ENCODE measurements at regions not wholly inside any gene's neighbourhood (a gene's known extent, or its start where the extent isn't known, plus 50 kb on each side); places are given as distances from the start of the nearest gene placed in this dataset.

DNA sequence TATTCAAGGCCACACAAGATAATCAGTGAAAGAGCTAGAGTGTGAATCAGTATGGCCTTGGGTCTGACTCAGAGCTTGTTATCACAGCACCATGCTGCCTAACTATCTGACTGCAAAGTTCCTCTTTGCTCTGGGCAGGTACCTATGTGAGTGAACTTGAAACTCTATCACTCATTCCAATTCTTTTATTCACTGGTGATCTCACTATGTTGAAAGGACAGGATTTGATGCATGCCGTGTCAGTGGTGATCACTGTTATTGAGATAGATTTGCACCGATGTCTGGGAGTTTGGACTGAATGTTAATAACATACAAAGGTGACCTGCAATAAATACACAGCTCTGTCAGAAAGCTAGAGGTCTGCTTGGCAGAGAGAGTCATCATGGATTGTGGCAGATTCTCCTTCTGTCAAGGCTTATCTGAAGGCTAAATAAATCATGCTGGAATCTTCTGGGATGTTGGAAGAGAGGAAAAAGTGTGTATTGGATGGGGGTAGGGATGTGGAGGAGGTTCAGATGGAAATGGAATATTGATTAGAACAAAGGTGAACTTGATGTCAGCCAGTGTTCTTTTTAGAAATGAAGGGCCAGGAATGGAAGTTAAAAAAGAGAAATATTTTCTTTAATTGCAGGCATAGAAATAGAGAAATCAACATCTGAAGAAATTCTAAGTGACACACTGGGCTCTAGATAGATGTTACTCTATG lies 91.8 kb upstream of the TNC start:
- H3K9ac ChIP-seq (ENCODE audit: low read length), result no peak overlapping the region
- no peak overlapping the region for H3K27ac ChIP-seq (ENCODE audit: low read depth, low read length)

DNA sequence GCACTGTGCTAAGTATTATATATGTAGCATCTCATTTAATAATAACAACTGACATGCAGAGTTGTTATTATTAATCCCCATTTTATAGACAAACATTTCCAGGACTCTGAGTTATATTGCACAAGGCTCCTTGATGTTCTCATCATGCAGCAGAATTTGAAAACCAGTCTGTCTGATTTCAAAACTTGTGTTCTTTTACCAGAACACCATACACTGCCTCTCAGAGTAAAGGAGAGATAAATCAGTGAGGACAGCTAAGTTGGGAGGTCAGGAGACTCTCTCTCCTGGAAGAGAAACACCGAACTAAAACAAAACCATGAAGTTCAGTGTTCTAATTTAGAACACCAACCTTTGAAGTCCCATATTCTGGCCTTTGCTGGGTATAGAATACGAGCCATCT lies 92.7 kb upstream of the TNC start:
- Histone ChIP-seq H3K79me2 (ENCODE audit: insufficient read depth, low read length) (no peaks in the 10 kb centered on the region), H3K9ac (ENCODE audit: low read length) (no peak overlapping the region), H3K27me3 (ENCODE audit: low read length) (no peaks in the 10 kb centered on the region), H3K9me3 (ENCODE audit: insufficient read depth, low read length) (no peaks in the 10 kb centered on the region), H3K9me2 (replicated peaks; ENCODE audit: insufficient read depth, low read length) (no peaks in the 10 kb centered on the region), H3K4me3 (ENCODE audit: insufficient read depth, low read length, poor library complexity, severe bottlenecking) (no peak overlapping the region), H3K36me3 (ENCODE audit: low read length) (no peaks in the 10 kb centered on the region), H3K27ac (ENCODE audit: low read depth, low read length) (no peak overlapping the region), H3F3A (ENCODE audit: insufficient read depth) (no peaks in the 10 kb centered on the region), H2AFZ (ENCODE audit: low read depth, low read length, severe bottlenecking) (no peak overlapping the region), H4K20me1 (ENCODE audit: low read depth, low read length) (no peaks in the 10 kb centered on the region), H3K4me2 (ENCODE audit: low read depth, low read length, poor library complexity, severe bottlenecking) (no peak overlapping the region)
- no peak for TF ChIP-seq EZH2phosphoT487 (conservative IDR thresholded peaks at IDR 0.05; ENCODE audit: low read length)
- TF ChIP-seq, protein P1, sequence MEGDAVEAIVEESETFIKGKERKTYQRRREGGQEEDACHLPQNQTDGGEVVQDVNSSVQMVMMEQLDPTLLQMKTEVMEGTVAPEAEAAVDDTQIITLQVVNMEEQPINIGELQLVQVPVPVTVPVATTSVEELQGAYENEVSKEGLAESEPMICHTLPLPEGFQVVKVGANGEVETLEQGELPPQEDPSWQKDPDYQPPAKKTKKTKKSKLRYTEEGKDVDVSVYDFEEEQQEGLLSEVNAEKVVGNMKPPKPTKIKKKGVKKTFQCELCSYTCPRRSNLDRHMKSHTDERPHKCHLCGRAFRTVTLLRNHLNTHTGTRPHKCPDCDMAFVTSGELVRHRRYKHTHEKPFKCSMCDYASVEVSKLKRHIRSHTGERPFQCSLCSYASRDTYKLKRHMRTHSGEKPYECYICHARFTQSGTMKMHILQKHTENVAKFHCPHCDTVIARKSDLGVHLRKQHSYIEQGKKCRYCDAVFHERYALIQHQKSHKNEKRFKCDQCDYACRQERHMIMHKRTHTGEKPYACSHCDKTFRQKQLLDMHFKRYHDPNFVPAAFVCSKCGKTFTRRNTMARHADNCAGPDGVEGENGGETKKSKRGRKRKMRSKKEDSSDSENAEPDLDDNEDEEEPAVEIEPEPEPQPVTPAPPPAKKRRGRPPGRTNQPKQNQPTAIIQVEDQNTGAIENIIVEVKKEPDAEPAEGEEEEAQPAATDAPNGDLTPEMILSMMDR (IDR thresholded peaks at IDR 0.05; ENCODE audit: insufficient read depth, low read length, poor library complexity, severe bottlenecking), result no peak

More for the DNA sequence above, 91.8 kb upstream of the TNC start:
- Histone ChIP-seq H3K27me3 (ENCODE audit: low read length) (no peaks in the 10 kb centered on the region), H2AFZ (ENCODE audit: low read depth, low read length, severe bottlenecking) (no peak overlapping the region), H3K79me2 (ENCODE audit: insufficient read depth, low read length) (no peaks in the 10 kb centered on the region), H3K36me3 (ENCODE audit: low read length) (no peaks in the 10 kb centered on the region), H3K9me3 (ENCODE audit: insufficient read depth, low read length) (no peaks in the 10 kb centered on the region), H3F3A (ENCODE audit: insufficient read depth) (no peaks in the 10 kb centered on the region), H4K20me1 (ENCODE audit: low read depth, low read length) (no peaks in the 10 kb centered on the region), H3K4me3 (ENCODE audit: insufficient read depth, low read length, poor library complexity, severe bottlenecking) (no peak overlapping the region), H3K4me2 (ENCODE audit: low read depth, low read length, poor library complexity, severe bottlenecking) (no peak overlapping the region), H3K9me2 (replicated peaks; ENCODE audit: insufficient read depth, low read length) (no peaks in the 10 kb centered on the region)
- TF ChIP-seq, protein P1 (IDR thresholded peaks at IDR 0.05; ENCODE audit: insufficient read depth, low read length, poor library complexity, severe bottlenecking), result no peak
- no peak for TF ChIP-seq EZH2phosphoT487 (conservative IDR thresholded peaks at IDR 0.05; ENCODE audit: low read length)

DNA sequence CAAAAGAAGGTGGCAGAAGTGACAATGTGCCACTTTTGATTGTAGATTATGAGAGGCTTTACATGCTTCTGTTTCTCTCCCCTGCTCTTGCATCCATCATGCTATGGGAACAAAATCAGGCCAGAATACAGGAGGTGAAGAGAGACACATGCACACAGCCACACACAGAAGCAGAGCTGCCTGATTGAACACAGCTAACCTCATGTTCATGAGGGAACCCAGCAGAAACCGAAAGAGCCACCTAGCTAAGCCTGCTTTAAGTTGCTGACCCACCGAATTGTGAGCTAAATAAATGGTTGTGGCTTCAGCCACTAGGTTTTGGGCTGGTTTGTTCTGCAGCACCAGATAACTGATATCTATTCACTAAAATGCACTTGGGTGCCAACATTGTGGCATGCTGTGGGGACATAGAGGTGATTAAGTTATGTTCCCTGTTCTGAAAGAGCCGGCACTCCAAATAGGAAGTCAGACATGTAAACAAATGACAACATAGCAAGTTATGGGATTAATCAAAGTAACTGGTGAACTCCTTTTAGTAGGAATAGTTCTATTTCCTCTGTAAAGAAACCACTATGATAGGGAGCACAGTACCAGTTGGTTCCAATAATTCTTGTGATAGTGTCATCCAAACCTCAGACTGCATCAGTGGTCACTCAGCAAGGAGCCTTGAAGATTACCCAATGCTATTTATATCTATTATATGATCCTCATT lies 93.6 kb upstream of the TNC start:
- TF ChIP-seq, protein P1 (IDR thresholded peaks at IDR 0.05; ENCODE audit: insufficient read depth, low read length, poor library complexity, severe bottlenecking), result no peak
- TF ChIP-seq EZH2phosphoT487 (conservative IDR thresholded peaks at IDR 0.05; ENCODE audit: low read length), result no peak
- Histone ChIP-seq H3K4me2 (ENCODE audit: low read depth, low read length, poor library complexity, severe bottlenecking) (no peak overlapping the region), H3K27ac (ENCODE audit: low read depth, low read length) (no peak overlapping the region)

More for the DNA sequence above, 93.6 kb upstream of the TNC start:
- Histone ChIP-seq H3K79me2 (ENCODE audit: insufficient read depth, low read length) (no peaks in the 10 kb centered on the region), H3K4me3 (ENCODE audit: insufficient read depth, low read length, poor library complexity, severe bottlenecking) (no peak overlapping the region), H3K9me2 (replicated peaks; ENCODE audit: insufficient read depth, low read length) (no peaks in the 10 kb centered on the region), H3K9me3 (ENCODE audit: insufficient read depth, low read length) (no peaks in the 10 kb centered on the region), H3K9ac (ENCODE audit: low read length) (no peak overlapping the region), H4K20me1 (ENCODE audit: low read depth, low read length) (no peaks in the 10 kb centered on the region), H3F3A (ENCODE audit: insufficient read depth) (no peaks in the 10 kb centered on the region), H3K36me3 (ENCODE audit: low read length) (no peaks in the 10 kb centered on the region), H3K27me3 (ENCODE audit: low read length) (no peaks in the 10 kb centered on the region), H2AFZ (ENCODE audit: low read depth, low read length, severe bottlenecking) (no peak overlapping the region)
